Type B pancreatic cell (in vitro differentiated cells): ENCODE measurements at regions not wholly inside any gene's neighbourhood (a gene's known extent, or its start where the extent isn't known, plus 50 kb on each side); places are given as distances from the start of the nearest gene placed in this dataset.

Experiments used
- DNase-seq: peaks from one replicate; pipeline ENCODE4 v3.0.0; 2021; ENCODE audit warnings: mixed read lengths; ENCODE audit not compliant: unreplicated experiment; ENCODE audit errors: extremely low spot score
- H3K27ac Mint-ChIP-seq: 2 replicates; pipeline ENCODE4 v1.8.0; 2021; ENCODE audit warnings: mild to moderate bottlenecking, mixed read lengths
- H3K27me3 Mint-ChIP-seq: 2 replicates; pipeline ENCODE4 v1.8.0; 2021; ENCODE audit warnings: mixed read lengths
- H3K36me3 Mint-ChIP-seq: 2 replicates; pipeline ENCODE4 v1.8.0; 2021; ENCODE audit warnings: mixed read lengths
- H3K4me1 Mint-ChIP-seq: one replicate; pipeline ENCODE4 v1.8.0; 2021; ENCODE audit warnings: mixed read lengths; ENCODE audit not compliant: unreplicated experiment
- H3K4me3 Mint-ChIP-seq: 2 replicates; pipeline ENCODE4 v1.8.0; 2021; ENCODE audit warnings: mild to moderate bottlenecking, mixed read lengths
- H3K9me3 Mint-ChIP-seq: 2 replicates; pipeline ENCODE4 v1.8.0; 2021; ENCODE audit warnings: mixed read lengths
- TF ChIP-seq, protein P1 (sequence below): fragments of 200-600 bp; sonication (generic); conservative IDR thresholded peaks from 2 replicates; pipeline ENCODE4 v1.5.0; 2021; ENCODE audit warnings: antibody characterized with exemption, mild to moderate bottlenecking

DNA sequence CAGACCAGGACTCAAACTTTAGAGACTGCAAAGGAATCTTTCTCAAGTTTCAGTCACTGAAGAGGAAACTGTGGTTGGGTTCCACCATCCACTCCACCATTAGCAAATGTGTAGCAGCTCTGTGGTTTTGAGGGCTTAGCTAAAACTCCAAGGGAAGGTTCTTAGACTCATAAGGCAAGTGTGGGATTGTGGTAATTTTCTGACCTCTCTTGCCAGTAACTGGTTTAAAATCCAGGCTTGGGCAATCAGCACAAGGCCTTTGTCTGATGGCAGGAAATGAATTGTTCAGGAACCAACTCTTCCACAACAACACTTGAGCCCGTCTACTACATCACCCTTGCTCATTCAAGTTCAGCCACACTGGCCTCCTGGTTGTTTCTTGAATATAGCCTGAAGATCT is 68.6 kb upstream of the FBXL4 start:
- Mint-ChIP-seq H3K36me3 (no peaks in the 10 kb centered on the region), H3K27me3 (no peaks in the 10 kb centered on the region), H3K9me3 (no peaks in the 10 kb centered on the region), H3K27ac (no peak overlapping the region), H3K4me1 (no peaks in the 10 kb centered on the region), H3K4me3 (no peak overlapping the region)
- TF ChIP-seq, protein P1, sequence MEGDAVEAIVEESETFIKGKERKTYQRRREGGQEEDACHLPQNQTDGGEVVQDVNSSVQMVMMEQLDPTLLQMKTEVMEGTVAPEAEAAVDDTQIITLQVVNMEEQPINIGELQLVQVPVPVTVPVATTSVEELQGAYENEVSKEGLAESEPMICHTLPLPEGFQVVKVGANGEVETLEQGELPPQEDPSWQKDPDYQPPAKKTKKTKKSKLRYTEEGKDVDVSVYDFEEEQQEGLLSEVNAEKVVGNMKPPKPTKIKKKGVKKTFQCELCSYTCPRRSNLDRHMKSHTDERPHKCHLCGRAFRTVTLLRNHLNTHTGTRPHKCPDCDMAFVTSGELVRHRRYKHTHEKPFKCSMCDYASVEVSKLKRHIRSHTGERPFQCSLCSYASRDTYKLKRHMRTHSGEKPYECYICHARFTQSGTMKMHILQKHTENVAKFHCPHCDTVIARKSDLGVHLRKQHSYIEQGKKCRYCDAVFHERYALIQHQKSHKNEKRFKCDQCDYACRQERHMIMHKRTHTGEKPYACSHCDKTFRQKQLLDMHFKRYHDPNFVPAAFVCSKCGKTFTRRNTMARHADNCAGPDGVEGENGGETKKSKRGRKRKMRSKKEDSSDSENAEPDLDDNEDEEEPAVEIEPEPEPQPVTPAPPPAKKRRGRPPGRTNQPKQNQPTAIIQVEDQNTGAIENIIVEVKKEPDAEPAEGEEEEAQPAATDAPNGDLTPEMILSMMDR, result no peak
- no peak for DNase-seq

DNA sequence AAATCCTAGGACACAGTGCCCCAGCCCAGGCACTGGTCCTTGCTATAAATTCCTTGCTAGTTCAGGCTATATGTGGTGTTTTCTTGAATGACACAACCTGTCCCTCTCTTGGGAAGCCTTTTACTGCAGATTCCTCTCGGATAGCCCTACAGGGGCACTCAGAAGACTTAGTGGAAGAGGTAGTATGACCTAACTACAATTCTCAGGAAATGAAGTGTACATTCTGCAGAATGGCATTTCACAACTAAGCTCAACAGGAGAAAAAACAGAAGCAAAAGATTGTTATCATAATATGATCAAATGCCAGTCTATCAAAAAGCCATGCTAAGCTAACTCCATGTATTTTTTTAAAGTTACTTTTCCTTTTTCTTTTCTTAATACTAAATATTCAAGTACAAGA is 66.3 kb upstream of the FBXL4 start:
- Mint-ChIP-seq H3K36me3 (no peaks in the 10 kb centered on the region), H3K27ac (no peak overlapping the region), H3K27me3 (peaks cover 3% of the 10 kb centered on the region), H3K4me3 (no peak overlapping the region), H3K4me1 (no peaks in the 10 kb centered on the region), H3K9me3 (no peaks in the 10 kb centered on the region)
- DNase-seq, result no peak
- TF ChIP-seq, protein P1, result no peak

DNA sequence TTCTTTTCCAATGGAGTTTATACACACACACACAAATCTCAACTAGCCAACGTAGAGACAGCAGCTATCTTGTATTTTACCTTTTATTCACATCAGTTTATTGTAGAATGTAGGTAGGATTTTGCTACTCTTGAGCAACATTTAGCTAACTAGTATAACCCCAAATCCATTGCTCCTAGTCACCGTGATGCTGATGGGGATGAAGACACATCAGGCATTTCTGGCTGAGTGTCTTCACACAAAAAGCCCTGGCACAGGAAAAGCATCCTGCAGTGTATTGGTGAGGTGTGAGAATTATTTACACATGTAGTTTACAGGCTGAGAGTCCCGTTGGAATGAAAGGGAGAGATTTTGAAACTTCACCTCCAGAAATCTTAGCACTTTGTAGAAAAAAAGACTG is 65.9 kb upstream of the FBXL4 start:
- H3K4me3 Mint-ChIP-seq, result no peak overlapping the region
- TF ChIP-seq, protein P1, result no peak
- H3K27me3 Mint-ChIP-seq, result peaks cover 3% of the 10 kb centered on the region
- H3K9me3 Mint-ChIP-seq, result no peaks in the 10 kb centered on the region
- no peaks in the 10 kb centered on the region for H3K4me1 Mint-ChIP-seq
- no peaks in the 10 kb centered on the region for H3K36me3 Mint-ChIP-seq
- no peak for DNase-seq
- H3K27ac Mint-ChIP-seq, result no peak overlapping the region

DNA sequence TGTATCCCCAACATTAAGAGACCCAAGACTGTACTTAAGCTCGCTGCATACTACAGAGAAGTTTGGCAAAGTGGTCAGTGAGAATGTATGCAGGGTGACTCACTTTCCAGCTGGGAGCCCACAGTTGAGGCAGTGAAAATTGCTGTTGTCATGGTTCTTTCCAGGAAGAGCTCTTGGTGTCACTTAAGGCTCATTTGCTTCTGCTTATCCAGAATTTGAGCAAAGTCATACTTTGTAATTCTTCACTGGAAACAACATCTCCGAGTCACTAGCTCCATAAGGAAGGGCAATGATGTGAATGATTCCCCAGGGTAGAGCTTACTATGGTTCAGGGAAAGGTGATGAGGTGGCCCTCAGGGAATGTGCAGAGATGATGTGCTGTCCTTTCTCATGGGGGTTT is 65.4 kb upstream of the FBXL4 start:
- Mint-ChIP-seq H3K27me3 (peaks cover 3% of the 10 kb centered on the region), H3K36me3 (no peaks in the 10 kb centered on the region), H3K9me3 (no peaks in the 10 kb centered on the region), H3K4me1 (no peaks in the 10 kb centered on the region), H3K4me3 (no peak overlapping the region), H3K27ac (no peak overlapping the region)
- no peak for DNase-seq
- TF ChIP-seq, protein P1, result no peak

DNA sequence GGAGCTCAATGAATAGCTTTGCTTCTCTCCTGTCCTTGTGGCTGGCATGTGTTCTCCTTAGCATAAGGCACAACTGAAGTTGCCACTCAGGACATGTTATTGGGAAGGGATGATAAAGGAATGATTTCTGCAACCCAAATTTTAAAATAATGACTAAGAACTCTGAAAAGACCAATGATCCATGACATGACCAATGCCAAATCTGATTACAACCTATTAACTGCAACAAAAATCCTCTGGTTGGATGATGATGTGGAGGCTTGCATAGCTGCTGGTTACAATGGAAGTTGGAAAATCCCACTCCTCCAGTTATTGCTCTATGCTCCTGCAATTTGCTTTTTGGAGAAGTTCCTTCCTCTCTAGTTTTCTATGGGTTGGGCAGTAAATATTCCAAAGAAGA is 63.4 kb upstream of the FBXL4 start:
- no peak overlapping the region for H3K27ac Mint-ChIP-seq
- no peaks in the 10 kb centered on the region for H3K4me1 Mint-ChIP-seq
- TF ChIP-seq, protein P1, result no peak
- no peaks in the 10 kb centered on the region for H3K9me3 Mint-ChIP-seq
- H3K36me3 Mint-ChIP-seq, result no peaks in the 10 kb centered on the region
- no peak overlapping the region for H3K4me3 Mint-ChIP-seq
- DNase-seq, result no peak
- peaks cover 3% of the 10 kb centered on the region for H3K27me3 Mint-ChIP-seq

DNA sequence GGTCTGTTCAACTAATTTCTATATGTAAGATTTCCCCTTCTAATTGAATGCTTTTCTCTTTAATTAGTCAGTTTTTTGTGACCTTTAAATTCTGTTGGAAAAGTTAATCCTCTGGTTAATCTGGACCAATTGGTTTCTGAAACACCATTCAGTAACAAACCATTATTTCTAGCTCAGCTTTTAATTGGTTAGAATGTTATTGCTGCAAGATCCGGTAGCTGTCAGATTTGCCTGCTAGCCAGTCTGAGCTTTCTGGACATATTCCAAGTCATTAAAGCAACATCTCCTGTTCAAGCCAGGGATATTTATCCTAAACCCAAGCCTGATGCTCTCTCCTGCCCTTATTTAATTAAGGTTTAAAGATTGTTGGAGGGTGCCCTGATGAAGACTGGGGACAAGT is 55.1 kb upstream of the FBXL4 start:
- Mint-ChIP-seq H3K27me3 (no peaks in the 10 kb centered on the region), H3K9me3 (no peaks in the 10 kb centered on the region), H3K4me1 (no peaks in the 10 kb centered on the region), H3K36me3 (no peaks in the 10 kb centered on the region), H3K4me3 (no peak overlapping the region), H3K27ac (no peak overlapping the region)
- no peak for DNase-seq
- TF ChIP-seq, protein P1, result no peak
